Left ventricle myocardium inferior (tissue), 1 donor: ENCODE measurements at regions not wholly inside any gene's neighbourhood (a gene's known extent, or its start where the extent isn't known, plus 50 kb on each side); places are given as distances from the start of the nearest gene placed in this dataset.

Experiments used
- DNase-seq: peaks from one replicate; pipeline ENCODE4 v3.0.0-alpha.2; 2020
- H3K27ac ChIP-seq: fragments of 200-600 bp; replicated peaks from 2 replicates; pipeline ENCODE4 v1.8.0; 2021
- H3K27me3 ChIP-seq: fragments of 200-600 bp; 2 replicates; pipeline ENCODE4 v1.8.0; 2021; ENCODE audit warnings: low read depth
- H3K36me3 ChIP-seq: fragments of 200-600 bp; 2 replicates; pipeline ENCODE4 v1.8.0; 2021
- H3K4me1 ChIP-seq: fragments of 200-600 bp; 2 replicates; pipeline ENCODE4 v1.8.0; 2021
- H3K4me3 ChIP-seq: fragments of 200-600 bp; 2 replicates; pipeline ENCODE4 v1.8.0; 2021; ENCODE audit warnings: mild to moderate bottlenecking, moderate library complexity
- H3K9me3 ChIP-seq: fragments of 200-600 bp; replicated peaks from 2 replicates; pipeline ENCODE4 v1.8.0; 2021
- intact Hi-C: fragments of 100-400 bp; cut with micrococcal nuclease; formaldehyde crosslinking; loops from one replicate; pipeline ENCODE4 v1.11.0; 2022
- TF ChIP-seq, protein P1 (sequence below): fragments of 200-600 bp; IDR thresholded peaks from 2 replicates; pipeline ENCODE4 v1.8.0; 2021; ENCODE audit warnings: antibody characterized with exemption, mild to moderate bottlenecking, borderline replicate concordance
- donor health status: DM: no; HTN: yes; CAD: no; lungs with severe emphysema.

DNA sequence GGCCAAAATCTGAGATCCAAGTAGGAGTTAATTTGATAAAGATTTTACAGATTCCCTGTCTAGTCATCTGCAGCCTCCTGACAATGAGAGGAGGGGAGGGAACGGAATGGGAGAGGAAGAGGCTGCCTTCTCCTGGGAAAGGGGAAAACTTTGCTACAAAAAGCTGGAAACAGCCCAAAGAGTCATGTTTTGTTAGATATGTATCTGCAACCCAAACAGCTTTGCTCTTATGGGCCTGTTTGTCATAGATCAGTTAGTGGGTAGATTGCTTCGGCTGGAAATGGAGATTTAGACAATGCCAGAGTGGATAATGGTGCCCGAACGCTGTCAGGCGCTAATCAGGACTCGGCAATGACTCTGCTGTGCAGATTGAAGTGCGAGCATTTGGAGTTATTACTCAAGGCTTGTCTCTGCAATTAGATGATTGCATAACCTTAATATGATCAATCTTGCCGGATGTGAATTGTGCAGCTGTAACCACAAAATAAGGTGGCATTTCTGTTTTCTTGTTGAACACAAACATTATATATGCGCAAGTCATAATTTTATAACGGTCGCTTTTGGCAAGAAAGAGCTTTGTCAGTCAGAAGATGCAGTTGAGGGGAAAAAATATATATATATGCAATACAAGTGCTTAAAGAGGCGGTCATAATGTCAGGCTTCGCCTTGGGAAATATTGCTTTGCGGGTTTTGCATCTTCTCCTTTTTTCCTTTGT is 92.4 kb upstream of the MAFB start:
- Histone ChIP-seq H3K36me3 (no peaks in the 10 kb centered on the region), H3K27me3 (peaks cover 19% of the 10 kb centered on the region), H3K27ac (no peak overlapping the region), H3K9me3 (no peaks in the 10 kb centered on the region), H3K4me1 (no peaks in the 10 kb centered on the region), H3K4me3 (no peak overlapping the region)
- TF ChIP-seq, protein P1, sequence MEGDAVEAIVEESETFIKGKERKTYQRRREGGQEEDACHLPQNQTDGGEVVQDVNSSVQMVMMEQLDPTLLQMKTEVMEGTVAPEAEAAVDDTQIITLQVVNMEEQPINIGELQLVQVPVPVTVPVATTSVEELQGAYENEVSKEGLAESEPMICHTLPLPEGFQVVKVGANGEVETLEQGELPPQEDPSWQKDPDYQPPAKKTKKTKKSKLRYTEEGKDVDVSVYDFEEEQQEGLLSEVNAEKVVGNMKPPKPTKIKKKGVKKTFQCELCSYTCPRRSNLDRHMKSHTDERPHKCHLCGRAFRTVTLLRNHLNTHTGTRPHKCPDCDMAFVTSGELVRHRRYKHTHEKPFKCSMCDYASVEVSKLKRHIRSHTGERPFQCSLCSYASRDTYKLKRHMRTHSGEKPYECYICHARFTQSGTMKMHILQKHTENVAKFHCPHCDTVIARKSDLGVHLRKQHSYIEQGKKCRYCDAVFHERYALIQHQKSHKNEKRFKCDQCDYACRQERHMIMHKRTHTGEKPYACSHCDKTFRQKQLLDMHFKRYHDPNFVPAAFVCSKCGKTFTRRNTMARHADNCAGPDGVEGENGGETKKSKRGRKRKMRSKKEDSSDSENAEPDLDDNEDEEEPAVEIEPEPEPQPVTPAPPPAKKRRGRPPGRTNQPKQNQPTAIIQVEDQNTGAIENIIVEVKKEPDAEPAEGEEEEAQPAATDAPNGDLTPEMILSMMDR: no peak
- DNase-seq: no peak
- intact Hi-C loops: no loop called here

DNA sequence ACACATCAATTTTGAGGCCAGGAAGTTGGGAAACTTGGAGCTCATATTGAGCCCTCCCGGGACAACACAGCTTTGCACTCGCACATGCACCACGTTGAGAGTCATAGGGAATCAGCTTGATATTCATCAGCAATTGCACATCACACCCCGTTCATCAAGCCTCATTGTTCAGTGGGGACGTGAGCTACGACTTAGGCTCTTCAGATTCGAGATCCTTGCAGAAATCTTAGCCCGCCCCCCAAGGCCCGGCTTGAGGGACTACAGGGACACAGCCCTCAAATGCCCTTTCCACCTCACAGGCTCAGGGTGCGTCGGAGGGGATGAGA is 93.0 kb upstream of the MAFB start:
- Histone ChIP-seq H3K9me3 (no peaks in the 10 kb centered on the region), H3K27ac (no peak overlapping the region), H3K4me3 (no peak overlapping the region), H3K4me1 (no peaks in the 10 kb centered on the region), H3K27me3 (peaks cover 25% of the 10 kb centered on the region), H3K36me3 (no peaks in the 10 kb centered on the region)
- TF ChIP-seq, protein P1: no peak
- no peak for DNase-seq
- intact Hi-C loops: no loop called here

DNA sequence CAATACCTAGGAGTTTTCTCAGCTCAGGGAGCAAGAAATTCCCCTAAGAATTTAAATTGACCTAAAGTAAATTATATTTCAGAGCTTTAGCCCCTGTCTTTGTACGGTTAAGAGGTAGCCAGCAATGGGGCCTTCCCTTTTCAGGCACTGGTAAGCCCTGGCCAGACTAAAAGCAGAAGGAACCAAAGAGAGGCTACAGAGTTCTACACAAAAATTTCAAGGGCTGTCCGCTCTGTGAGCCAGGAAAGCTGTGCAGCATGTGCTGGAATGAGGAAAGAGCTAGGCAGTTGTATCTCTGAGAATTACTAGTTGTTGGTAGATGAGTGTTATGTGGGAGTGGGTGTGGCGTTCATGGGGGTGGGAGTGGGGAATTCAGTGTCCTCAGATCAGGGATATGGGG is 96.3 kb upstream of the MAFB start:
- Histone ChIP-seq H3K4me3 (no peak overlapping the region), H3K27ac (no peak overlapping the region), H3K4me1 (no peaks in the 10 kb centered on the region), H3K36me3 (no peaks in the 10 kb centered on the region), H3K27me3 (peaks cover 46% of the 10 kb centered on the region), H3K9me3 (no peaks in the 10 kb centered on the region)
- TF ChIP-seq, protein P1: no peak
- intact Hi-C loops: no loop called here
- no peak for DNase-seq

DNA sequence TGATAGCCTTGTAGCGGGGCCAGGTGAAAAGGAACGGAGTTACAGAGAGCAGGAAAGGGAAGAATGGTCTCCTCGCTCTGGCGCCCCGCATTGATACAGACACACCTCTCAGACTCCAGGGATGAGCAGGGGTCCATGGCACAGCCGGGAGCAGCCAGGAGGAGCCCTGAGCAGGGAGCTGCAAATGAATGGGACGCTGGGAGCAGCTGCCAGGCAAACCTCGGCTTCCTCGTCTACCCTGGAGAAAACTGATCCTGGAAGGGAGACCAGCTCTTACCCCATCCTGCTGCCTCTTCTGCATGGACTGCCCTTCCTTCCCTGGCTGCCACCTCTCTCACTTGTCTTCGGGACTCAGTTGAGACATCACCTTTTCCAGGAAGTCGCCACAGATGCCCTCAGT is 97.3 kb upstream of the MAFB start:
- no peak overlapping the region for H3K27ac ChIP-seq
- no peaks in the 10 kb centered on the region for H3K4me1 ChIP-seq
- no peak for DNase-seq
- H3K27me3 ChIP-seq: peaks cover 43% of the 10 kb centered on the region
- no peaks in the 10 kb centered on the region for H3K9me3 ChIP-seq
- H3K36me3 ChIP-seq: no peaks in the 10 kb centered on the region
- intact Hi-C loops: no loop called here
- H3K4me3 ChIP-seq: no peak overlapping the region
- TF ChIP-seq, protein P1: no peak

DNA sequence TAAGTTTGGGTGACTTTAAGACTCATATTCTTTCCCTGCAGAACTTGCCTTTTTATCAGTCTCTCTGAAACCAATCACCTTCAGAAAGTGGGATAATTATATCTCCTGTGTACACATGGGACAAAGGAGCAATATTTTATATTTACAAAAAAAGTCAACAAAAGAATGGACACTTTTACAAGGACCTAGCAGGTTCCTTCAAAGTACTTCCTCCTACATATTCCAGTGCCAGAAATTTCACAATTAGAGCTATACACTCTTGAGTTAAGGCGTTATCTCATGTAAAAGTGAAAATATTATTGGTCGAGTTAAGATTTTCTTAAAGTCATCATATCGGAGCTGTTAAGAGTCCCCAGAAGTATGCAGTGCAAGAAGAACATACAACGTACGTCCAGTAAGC is 98.9 kb upstream of the MAFB start:
- Histone ChIP-seq H3K27me3 (peaks cover 43% of the 10 kb centered on the region), H3K36me3 (no peaks in the 10 kb centered on the region), H3K27ac (no peak overlapping the region), H3K4me1 (no peaks in the 10 kb centered on the region), H3K4me3 (no peak overlapping the region), H3K9me3 (no peaks in the 10 kb centered on the region)
- TF ChIP-seq, protein P1: no peak
- DNase-seq: no peak
- intact Hi-C loops: no loop called here

DNA sequence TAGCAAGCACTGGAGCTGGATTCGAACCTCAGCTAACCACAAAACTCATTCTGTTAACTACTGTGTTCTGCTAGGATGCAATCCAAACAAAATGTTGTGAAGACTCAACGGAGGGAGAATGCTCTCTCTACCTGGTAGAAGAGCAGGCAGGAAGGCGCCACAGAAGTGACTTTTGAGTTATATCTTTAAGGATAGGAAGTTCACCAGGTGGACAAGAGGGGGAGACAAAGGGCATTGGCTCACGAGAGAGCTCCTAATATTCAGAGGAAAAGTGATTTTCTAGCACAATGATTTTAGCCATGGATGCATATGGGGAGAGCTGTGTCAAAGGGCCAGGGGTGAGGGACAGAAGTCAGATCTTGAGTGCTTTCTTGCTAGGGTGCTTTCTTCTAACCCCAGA is 108.4 kb upstream of the MAFB start:
- H3K4me3 ChIP-seq: no peak overlapping the region
- no peaks in the 10 kb centered on the region for H3K9me3 ChIP-seq
- no peak overlapping the region for H3K27ac ChIP-seq
- no peaks in the 10 kb centered on the region for H3K4me1 ChIP-seq
- DNase-seq: no peak
- peaks cover 26% of the 10 kb centered on the region for H3K27me3 ChIP-seq
- intact Hi-C loops: no loop called here
- no peaks in the 10 kb centered on the region for H3K36me3 ChIP-seq
- TF ChIP-seq, protein P1: peak; percentile 49
